Activated CD8-positive, alpha-beta memory T cell treated with anti-CD3 and anti-CD28 coated beads for 4 hours (primary cell): ENCODE measurements at regions not wholly inside any gene's neighbourhood (a gene's known extent, or its start where the extent isn't known, plus 50 kb on each side); places are given as distances from the start of the nearest gene placed in this dataset.

Source experiments
- DNase-seq, 2 donors: peaks; one replicate each; pipeline ENCODE4 v3.0.0-alpha.2; 2020; ENCODE audit warnings: low read depth in 2 of 2

- no peak for DNase-seq
These were observed 157.2 kb downstream of the CD83 start for GRCh38 chr6:14274546-14275492.

GRCh38 chr6:14275493-14275851, 157.9 kb downstream of the CD83 start:
- no peak for DNase-seq

- no peak for DNase-seq
These were observed 158.5 kb downstream of the CD83 start for GRCh38 chr6:14276071-14276470.

GRCh38 chr6:14276667-14277404, 159.3 kb downstream of the CD83 start:
- DNase-seq: no peak

- no peak for DNase-seq
These were observed 159.9 kb downstream of the CD83 start for GRCh38 chr6:14277405-14277930.

- no peak for DNase-seq
These were observed 160.4 kb downstream of the CD83 start for GRCh38 chr6:14278006-14278405.

GRCh38 chr6:14278446-14278845, 160.9 kb downstream of the CD83 start:
- no peak for DNase-seq

GRCh38 chr6:14280006-14280510, 162.5 kb downstream of the CD83 start:
- no peak for DNase-seq

- no peak for DNase-seq
These were observed 163.3 kb downstream of the CD83 start for GRCh38 chr6:14280766-14281293.

- no peak for DNase-seq
These were observed 164.5 kb downstream of the CD83 start for GRCh38 chr6:14281811-14282660.

GRCh38 chr6:14282854-14283505, 165.4 kb downstream of the CD83 start:
- no peak for DNase-seq

- no peak for DNase-seq
These were observed 166.1 kb downstream of the CD83 start for GRCh38 chr6:14283600-14284235.

GRCh38 chr6:14284969-14285590, 167.5 kb downstream of the CD83 start:
- no peak for DNase-seq

GRCh38 chr6:14286144-14286543, 168.6 kb downstream of the CD83 start:
- DNase-seq: no peak

GRCh38 chr6:14286634-14287428, 169.3 kb downstream of the CD83 start:
- no peak for DNase-seq

GRCh38 chr6:14287707-14288106, 170.1 kb downstream of the CD83 start:
- no peak for DNase-seq

GRCh38 chr6:14288910-14289309, 171.3 kb downstream of the CD83 start:
- DNase-seq: no peak

- DNase-seq: no peak
These were observed 172.6 kb downstream of the CD83 start for GRCh38 chr6:14290041-14290771.
